Right ventricle myocardium superior (tissue), 1 donor: ENCODE measurements at regions not wholly inside any gene's neighbourhood (a gene's known extent, or its start where the extent isn't known, plus 50 kb on each side); places are given as distances from the start of the nearest gene placed in this dataset.
"Not testable (repeated sequence)": the region's sequence is repeated elsewhere in the genome, so short reads cannot be mapped to it uniquely, and the experiment has no call there.

Experiments
- ATAC-seq: fragments of 200-7000 bp; cut with Tn5 transposase; one replicate; pipeline ENCODE4 v1.9.1; 2020; ENCODE audit warnings: mild to moderate bottlenecking; ENCODE audit not compliant: poor library complexity
- DNase-seq: peaks from one replicate; pipeline ENCODE4 v3.0.0-alpha.2; 2020
- intact Hi-C: fragments of 100-400 bp; cut with DNase I; formaldehyde crosslinking; loops from one replicate; pipeline ENCODE4 v1.11.2; 2022
- donor health status: DM: no; HTN: yes; CAD: no; lungs with severe emphysema.

- not testable (repeated sequence) for DNase-seq
- ATAC-seq: peak; percentile 27
Observed at GRCh38 chr1:149321732-149322016, 153.2 kb upstream of the NBPF19 start.

DNA sequence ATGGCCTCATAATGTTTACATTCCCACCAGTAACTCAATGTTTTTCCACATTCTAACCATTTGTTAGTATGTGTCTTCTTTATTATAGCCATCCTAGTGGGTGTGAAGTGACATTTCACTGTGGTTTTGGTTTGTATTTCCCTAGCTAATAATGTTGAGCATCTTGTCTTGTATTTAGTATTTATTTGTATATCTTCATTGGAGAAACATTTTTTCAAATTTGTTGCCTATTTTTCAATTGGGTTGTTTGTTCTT is 144.8 kb upstream of the NBPF19 start:
- ATAC-seq, DNase-seq, intact Hi-C loops: not testable (repeated sequence)

More at GRCh38 chr1:149321732-149322016, 153.2 kb upstream of the NBPF19 start:
- intact Hi-C loops: not testable (repeated sequence)

GRCh38 chr1:149336082-149336481 is 138.8 kb upstream of the NBPF19 start:
- DNase-seq, ATAC-seq, intact Hi-C loops: not testable (repeated sequence)

GRCh38 chr1:149338221-149338691 is 136.6 kb upstream of the NBPF19 start:
- peak; percentile 76 for ATAC-seq
- intact Hi-C loops, DNase-seq: not testable (repeated sequence)

DNA sequence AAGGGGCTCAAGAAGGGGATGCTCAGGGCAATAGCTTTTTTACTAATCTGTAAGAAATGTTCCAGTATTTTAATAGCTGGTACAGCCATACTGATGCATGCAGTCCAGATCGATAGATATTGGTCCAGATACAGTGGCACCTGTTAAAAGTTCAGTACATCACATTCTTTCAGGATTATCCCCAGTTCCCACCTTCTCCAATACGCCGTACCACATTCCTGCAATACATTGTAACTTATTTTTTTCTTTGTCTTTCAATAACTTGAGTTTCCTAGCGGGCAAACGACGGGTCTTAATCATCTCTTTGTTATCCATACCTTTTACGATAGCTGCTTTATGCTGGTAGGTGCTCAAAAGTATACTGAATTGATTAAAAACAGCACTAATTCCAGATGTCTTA is 136.1 kb upstream of the NBPF19 start:
- intact Hi-C loops, DNase-seq, ATAC-seq: not testable (repeated sequence)

DNA sequence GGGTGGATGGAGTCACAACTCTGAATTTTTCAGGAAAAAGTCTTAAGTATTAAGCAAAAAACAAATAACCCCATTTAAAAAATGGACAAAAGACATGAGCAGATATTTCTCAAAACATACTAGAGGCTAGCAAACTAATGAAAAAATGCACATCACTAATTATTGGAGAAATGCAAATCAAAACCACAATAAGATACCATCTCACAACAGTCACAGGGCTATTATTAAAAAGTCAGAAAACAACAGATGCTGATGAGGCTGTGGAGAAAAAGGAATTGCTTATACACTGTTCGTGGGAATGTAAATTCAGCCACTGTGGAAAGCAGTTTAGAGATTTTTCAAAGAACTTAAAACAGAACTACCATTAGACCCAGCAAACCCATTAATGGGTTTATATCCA is 125.4 kb upstream of the NBPF19 start:
- intact Hi-C loops, ATAC-seq, DNase-seq: not testable (repeated sequence)

DNA sequence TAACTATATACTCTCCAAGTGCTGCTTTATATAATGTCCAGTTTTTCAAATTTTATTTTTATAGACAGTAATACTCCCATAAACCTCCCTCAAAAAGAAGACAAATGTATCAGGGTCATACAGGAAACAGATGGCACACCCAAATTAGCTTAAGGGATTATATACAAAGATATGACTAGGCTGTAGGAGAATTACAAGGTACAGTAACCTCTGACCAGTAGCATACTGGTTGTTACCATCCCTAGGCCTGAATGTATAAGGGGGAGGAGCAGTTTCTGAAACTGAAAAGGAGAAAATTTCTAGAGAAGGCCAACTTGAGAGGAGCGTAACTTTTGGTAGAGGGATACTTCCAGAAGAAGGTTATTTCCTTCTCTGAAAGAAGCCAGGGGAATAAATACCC is 122.6 kb upstream of the NBPF19 start:
- DNase-seq, ATAC-seq, intact Hi-C loops: not testable (repeated sequence)

- ATAC-seq, DNase-seq, intact Hi-C loops: not testable (repeated sequence)
Observed at GRCh38 chr1:149354579-149354978, 120.3 kb upstream of the NBPF19 start.

DNA sequence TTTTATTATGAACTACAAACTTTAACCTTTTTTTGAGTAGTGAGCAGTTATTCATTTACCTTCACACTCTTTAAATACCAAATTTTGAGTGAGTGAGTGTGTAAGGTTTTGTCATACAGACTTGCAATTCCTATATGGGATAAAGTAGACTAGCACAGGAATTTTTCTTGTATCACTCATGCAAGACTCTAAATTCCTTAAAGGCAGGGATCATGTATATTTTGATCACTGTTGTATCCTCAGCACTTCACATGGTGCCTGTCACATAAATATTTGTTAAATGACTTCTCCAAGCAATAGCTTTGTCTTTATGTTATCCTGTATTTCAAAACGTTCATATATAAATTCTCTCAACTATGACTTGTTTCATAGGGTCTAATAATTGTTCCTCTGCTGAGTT is 119.1 kb upstream of the NBPF19 start:
- intact Hi-C loops, DNase-seq, ATAC-seq: not testable (repeated sequence)

- intact Hi-C loops, DNase-seq: not testable (repeated sequence)
- peak; percentile 83 for ATAC-seq
Observed at GRCh38 chr1:149356152-149356551, 118.7 kb upstream of the NBPF19 start.

GRCh38 chr1:149360351-149360750 is 114.5 kb upstream of the NBPF19 start:
- intact Hi-C loops, ATAC-seq, DNase-seq: not testable (repeated sequence)

DNA sequence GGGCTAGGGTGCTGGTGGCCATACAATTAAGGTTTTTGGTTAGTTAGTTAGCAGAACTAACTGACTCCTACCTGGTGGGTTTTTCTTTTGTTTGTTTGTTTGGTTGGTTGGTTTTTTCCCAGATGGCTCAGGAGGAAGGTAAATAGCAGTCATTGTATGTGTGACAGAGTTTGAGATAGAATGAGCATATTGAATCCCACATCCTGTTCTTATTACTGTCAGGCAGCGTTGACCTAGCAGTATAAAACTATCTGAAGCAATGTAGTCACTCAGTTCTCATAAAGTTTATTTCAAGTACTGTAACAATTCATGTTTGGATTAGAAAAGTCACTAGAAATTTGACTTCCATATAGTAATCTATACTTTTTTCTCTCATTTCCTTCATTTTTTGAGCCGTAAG is 113.5 kb upstream of the NBPF19 start:
- DNase-seq, intact Hi-C loops, ATAC-seq: not testable (repeated sequence)

GRCh38 chr1:149364188-149364981 is 110.5 kb upstream of the NBPF19 start:
- DNase-seq, ATAC-seq, intact Hi-C loops: not testable (repeated sequence)

DNA sequence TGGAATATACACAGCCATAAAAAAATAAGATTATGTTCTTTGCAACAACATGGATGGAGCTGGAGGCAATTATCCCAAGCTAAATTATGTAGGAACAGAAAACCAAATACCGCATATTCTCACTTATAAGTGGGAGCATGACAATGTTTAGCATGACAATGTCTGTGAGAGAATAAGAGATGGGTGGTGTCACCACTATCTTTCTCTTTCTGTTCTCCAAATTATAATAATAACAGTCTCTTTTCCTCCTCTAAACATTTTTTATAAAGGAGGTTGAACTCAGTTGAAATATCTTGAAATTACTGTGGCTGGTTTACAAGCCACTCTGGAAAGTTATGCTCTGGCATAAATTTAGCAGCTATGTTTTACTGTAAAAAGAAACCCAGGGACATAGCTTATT is 108.4 kb upstream of the NBPF19 start:
- intact Hi-C loops, DNase-seq, ATAC-seq: not testable (repeated sequence)

DNA sequence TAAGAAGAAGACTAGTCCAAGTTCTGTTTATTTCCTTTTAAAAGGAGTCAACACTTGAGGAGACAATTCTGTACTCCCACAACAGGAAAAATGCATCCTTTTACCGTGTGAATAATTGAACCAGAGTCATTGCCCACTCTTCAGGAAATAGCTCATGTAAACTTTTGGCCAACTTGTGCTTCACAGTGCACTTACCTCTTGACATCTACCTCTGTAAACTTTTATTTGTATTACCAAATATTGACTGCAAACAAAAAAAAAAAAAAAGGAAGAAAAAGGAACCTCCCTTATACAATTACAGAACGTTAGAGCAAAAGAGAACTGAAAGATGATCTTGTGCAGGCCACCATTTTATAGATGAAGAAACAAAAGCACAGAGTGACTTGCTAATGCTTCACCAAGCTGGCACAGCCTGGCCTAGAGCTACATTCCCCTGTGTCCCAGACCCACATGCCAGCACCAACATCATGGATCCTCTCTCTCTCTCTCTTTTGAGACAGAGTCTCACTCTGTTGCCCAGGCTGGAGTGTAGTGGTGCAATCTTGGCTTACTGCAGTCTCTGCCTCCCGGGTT is 107.3 kb upstream of the NBPF19 start:
- intact Hi-C loops, ATAC-seq, DNase-seq: not testable (repeated sequence)

DNA sequence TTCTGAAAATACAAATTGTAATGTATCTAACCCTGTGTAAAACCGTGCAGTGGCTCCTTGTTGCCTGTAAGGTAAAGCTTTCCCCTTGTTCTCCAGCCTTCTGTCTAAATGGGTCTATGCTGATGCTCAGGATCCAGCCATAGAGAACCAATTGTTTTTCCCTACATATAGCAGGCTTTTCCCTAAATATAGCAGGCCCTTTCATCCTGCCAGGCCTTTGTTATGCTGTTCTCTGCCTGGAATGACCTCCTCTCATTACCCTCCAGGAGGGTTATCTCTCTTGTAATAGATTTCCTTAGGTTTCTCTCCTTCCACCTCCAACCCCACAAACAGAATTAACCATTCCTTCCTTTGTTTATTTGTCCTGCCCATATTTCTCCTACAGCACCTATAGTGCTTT is 106.5 kb upstream of the NBPF19 start:
- intact Hi-C loops, ATAC-seq, DNase-seq: not testable (repeated sequence)

DNA sequence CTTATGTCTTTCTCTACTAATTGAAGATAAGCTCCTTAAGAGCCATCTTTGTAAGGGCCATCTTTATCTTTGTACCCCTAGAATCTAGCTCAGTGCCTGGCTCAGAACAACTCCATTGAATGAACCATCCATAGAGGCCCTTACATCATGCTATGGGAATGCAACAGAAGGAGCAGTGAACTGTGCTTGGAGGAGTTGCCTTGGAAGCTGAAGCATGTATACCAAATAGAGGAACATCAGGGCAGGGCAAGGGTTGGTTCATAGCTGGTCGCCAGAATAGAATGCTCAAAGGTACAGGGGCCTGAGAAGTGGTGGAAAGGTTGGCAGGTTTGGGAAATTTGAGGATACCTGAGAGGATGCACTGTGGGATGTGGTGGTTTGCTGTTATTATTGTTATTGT is 105.8 kb upstream of the NBPF19 start:
- intact Hi-C loops, ATAC-seq, DNase-seq: not testable (repeated sequence)

DNA sequence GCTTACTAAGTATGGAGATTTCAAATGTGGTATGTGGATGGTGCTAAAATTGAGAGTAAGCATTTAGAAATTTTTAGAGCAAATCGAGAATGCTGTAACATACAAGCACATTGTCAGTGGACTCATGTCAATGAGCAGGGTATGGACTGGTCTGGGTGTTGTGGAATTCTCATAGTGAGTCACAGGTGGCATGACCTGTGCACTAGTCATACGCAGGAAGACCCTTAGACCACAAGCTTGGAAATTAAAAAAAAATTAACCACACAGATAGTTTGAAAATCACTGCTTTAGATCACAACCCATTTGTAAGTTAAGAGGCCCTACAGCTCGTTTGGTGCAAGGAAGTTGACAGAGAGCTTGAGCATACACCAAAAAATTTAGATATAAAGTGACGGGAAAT is 102.9 kb upstream of the NBPF19 start:
- intact Hi-C loops, DNase-seq, ATAC-seq: not testable (repeated sequence)

DNA sequence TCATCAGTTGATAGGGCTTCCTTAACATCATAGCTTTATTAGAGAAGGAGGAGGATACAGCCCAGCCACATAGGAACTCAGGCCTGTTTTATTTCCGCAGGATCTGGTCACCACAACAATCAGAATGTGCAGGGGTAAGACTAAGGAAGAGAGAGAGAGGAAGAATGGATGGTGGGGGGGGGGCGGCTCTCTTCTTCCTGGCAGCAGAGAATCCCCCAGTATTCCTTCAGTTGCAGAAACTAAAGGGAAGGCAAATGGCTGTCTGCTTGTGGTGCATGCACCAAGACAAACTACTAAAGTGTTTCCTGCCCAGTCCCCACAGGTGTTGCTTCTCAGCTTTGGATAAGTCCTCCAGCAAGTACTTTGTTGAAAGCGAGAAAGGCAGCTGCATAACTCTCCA is 96.4 kb upstream of the NBPF19 start:
- ATAC-seq: not testable (repeated sequence)

More for the DNA sequence above, 96.4 kb upstream of the NBPF19 start:
- intact Hi-C loops, DNase-seq: not testable (repeated sequence)
